GM12878 (cell line): ENCODE measurements at regions not wholly inside any gene's neighbourhood (a gene's known extent, or its start where the extent isn't known, plus 50 kb on each side); places are given as distances from the start of the nearest gene placed in this dataset.

ENCODE experiments used
- ATF3 ChIP-seq: IDR thresholded peaks from 2 replicates; pipeline ENCODE4 v1.6.1; 2011; ENCODE audit warnings: low read depth, mild to moderate bottlenecking, low read length, moderate library complexity, borderline replicate concordance; ENCODE audit errors: extremely low read depth
- CBFB ChIP-seq: IDR thresholded peaks from 2 replicates; pipeline ENCODE4 v1.6.1; 2016; ENCODE audit warnings: antibody characterized with exemption, low read depth
- CEBPZ ChIP-seq: fragments of 150-350 bp; IDR thresholded peaks from 2 replicates; pipeline ENCODE4 v1.6.1; 2016; ENCODE audit warnings: low read depth, low read length
- CREM ChIP-seq: IDR thresholded peaks from 2 replicates; pipeline ENCODE4 v1.6.1; 2014; ENCODE audit warnings: antibody characterized with exemption, low read depth
- EGR1 ChIP-seq, 2 experiments: IDR thresholded peaks; 1 replicate in 1 of 2; 2 replicates in 1 of 2; pipeline ENCODE4 v1.6.1; 2011 to 2012; ENCODE audit warnings: low read depth in 2 of 2, low read length in 2 of 2, borderline replicate concordance in 1 of 2, mild to moderate bottlenecking in 1 of 2, moderate library complexity in 1 of 2
- FOXK2 ChIP-seq: fragments of 450-650 bp; IDR thresholded peaks from 2 replicates; pipeline ENCODE4 v1.6.1; 2017; ENCODE audit warnings: mild to moderate bottlenecking, moderate library complexity
- FOXM1 ChIP-seq: IDR thresholded peaks from 2 replicates; pipeline ENCODE4 v1.6.1; 2012; ENCODE audit warnings: low read depth, mild to moderate bottlenecking, inconsistent platforms, low read length, moderate library complexity
- HDAC6 ChIP-seq: fragments of 200-600 bp; sonication (generic); IDR thresholded peaks from one replicate; pipeline ENCODE4 v1.8.0; 2017; ENCODE audit warnings: antibody characterized with exemption; ENCODE audit not compliant: unreplicated experiment
- IRF3 ChIP-seq: fragments of 450-650 bp; IDR thresholded peaks from 2 replicates; pipeline ENCODE4 v1.6.1; 2014; ENCODE audit warnings: mild to moderate bottlenecking
- IRF4 ChIP-seq: IDR thresholded peaks from 2 replicates; pipeline ENCODE4 v1.6.1; 2011; ENCODE audit warnings: low read depth, low read length
- KAT2A ChIP-seq: conservative IDR thresholded peaks from 2 replicates; pipeline ENCODE4 v1.6.1; 2011; ENCODE audit warnings: low read depth, low read length; ENCODE audit not compliant: control insufficient read depth
- KLF5 ChIP-seq: fragments of 450-650 bp; IDR thresholded peaks from 2 replicates; pipeline ENCODE4 v1.6.1; 2014; ENCODE audit warnings: mild to moderate bottlenecking; ENCODE audit not compliant: partially characterized antibody
- MEF2A ChIP-seq: IDR thresholded peaks from 2 replicates; pipeline ENCODE4 v1.6.1; 2011; ENCODE audit warnings: low read depth, mild to moderate bottlenecking, low read length, moderate library complexity; ENCODE audit not compliant: insufficient read depth
- NRF1 ChIP-seq: conservative IDR thresholded peaks from 2 replicates; pipeline ENCODE4 v1.6.1; 2011; ENCODE audit warnings: mild to moderate bottlenecking, low read depth, low read length, improper control_type of control experiment
- POLR2AphosphoS2 ChIP-seq: IDR thresholded peaks from 2 replicates; pipeline ENCODE4 v1.6.1; 2011; ENCODE audit warnings: low read depth, mild to moderate bottlenecking, low read length, improper control_type of control experiment, moderate library complexity
- RB1 ChIP-seq: fragments of 450-650 bp; formaldehyde crosslinking; IDR thresholded peaks from 2 replicates; pipeline ENCODE4 v1.6.1; 2017; ENCODE audit warnings: mild to moderate bottlenecking, borderline replicate concordance
- SPI1 ChIP-seq: IDR thresholded peaks from 2 replicates; pipeline ENCODE4 v1.6.1; 2011; ENCODE audit warnings: low read depth, mild to moderate bottlenecking, low read length, moderate library complexity, borderline replicate concordance; ENCODE audit not compliant: insufficient read depth
- SRF ChIP-seq, 2 experiments: IDR thresholded peaks; 2 replicates each; pipeline ENCODE4 v1.6.1; 2011; ENCODE audit warnings: low read depth in 2 of 2, low read length in 2 of 2, mild to moderate bottlenecking in 1 of 2, moderate library complexity in 1 of 2
- TF ChIP-seq, protein P1 (sequence below): IDR thresholded peaks from 2 replicates; pipeline ENCODE4 v1.6.1; 2011; ENCODE audit warnings: borderline replicate concordance, low read depth, mild to moderate bottlenecking, moderate library complexity, low read length; ENCODE audit not compliant: insufficient read depth, poor library complexity, severe bottlenecking
- TF ChIP-seq, protein P2 (sequence below): fragments of 450-650 bp; IDR thresholded peaks from 2 replicates; pipeline ENCODE4 v1.6.1; 2017; ENCODE audit warnings: antibody characterized with exemption, mild to moderate bottlenecking, moderate library complexity

DNA sequence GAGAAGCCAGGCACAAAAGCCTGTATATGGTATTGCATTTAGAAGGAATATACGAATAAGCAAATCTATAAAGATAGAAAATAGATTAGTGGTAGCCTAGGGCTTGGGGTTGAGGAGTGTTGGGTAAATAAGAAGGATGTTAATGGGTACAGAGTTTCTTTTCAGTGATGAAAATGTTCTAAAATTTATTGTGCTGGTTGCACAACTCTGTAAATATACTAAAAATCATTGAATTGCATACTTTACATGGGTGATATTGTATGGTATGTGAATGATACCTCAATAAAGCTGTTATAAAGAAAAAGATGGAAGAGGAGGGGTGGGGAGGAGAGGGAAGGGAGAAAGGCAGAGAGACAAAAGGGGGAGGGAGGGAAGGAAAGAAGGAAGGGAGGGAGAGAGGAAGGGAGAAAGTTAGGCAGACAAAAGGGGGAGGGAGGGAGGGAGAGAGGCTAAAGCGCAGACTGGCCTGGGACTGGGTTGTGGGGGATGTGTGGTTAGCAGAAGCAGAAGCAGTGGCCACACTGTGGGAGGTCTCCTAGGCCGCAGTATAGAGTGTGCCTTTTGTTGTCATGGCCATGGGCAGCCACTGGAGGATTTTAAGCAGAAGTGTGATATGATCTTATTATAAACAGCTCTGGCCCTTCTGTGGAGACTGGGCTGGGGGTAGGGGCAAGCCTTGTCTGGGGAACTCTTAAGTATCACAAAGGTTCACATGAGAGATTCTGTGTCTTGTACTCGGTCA, 73.6 kb upstream of the ELK3 start (continued):
- TF ChIP-seq EGR1 (IDR thresholded peaks at IDR 0.05; ENCODE audit: borderline replicate concordance in 1 of 2, low read depth in 2 of 2, low read length in 2 of 2), result no peak
- TF ChIP-seq SPI1, result peak; percentile 60
- TF ChIP-seq, protein P1, sequence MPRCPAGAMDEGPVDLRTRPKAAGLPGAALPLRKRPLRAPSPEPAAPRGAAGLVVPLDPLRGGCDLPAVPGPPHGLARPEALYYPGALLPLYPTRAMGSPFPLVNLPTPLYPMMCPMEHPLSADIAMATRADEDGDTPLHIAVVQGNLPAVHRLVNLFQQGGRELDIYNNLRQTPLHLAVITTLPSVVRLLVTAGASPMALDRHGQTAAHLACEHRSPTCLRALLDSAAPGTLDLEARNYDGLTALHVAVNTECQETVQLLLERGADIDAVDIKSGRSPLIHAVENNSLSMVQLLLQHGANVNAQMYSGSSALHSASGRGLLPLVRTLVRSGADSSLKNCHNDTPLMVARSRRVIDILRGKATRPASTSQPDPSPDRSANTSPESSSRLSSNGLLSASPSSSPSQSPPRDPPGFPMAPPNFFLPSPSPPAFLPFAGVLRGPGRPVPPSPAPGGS, result no peak
- TF ChIP-seq CREM, result no peak
- no peak for TF ChIP-seq CBFB
- TF ChIP-seq ATF3, result no peak
- TF ChIP-seq NRF1, result no peak
- TF ChIP-seq IRF4, result no peak
- TF ChIP-seq, protein P2, sequence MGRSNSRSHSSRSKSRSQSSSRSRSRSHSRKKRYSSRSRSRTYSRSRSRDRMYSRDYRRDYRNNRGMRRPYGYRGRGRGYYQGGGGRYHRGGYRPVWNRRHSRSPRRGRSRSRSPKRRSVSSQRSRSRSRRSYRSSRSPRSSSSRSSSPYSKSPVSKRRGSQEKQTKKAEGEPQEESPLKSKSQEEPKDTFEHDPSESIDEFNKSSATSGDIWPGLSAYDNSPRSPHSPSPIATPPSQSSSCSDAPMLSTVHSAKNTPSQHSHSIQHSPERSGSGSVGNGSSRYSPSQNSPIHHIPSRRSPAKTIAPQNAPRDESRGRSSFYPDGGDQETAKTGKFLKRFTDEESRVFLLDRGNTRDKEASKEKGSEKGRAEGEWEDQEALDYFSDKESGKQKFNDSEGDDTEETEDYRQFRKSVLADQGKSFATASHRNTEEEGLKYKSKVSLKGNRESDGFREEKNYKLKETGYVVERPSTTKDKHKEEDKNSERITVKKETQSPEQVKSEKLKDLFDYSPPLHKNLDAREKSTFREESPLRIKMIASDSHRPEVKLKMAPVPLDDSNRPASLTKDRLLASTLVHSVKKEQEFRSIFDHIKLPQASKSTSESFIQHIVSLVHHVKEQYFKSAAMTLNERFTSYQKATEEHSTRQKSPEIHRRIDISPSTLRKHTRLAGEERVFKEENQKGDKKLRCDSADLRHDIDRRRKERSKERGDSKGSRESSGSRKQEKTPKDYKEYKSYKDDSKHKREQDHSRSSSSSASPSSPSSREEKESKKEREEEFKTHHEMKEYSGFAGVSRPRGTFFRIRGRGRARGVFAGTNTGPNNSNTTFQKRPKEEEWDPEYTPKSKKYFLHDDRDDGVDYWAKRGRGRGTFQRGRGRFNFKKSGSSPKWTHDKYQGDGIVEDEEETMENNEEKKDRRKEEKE, result no peak
- no peak for TF ChIP-seq HDAC6
- TF ChIP-seq POLR2AphosphoS2, result no peak
- no peak for TF ChIP-seq KAT2A
- no peak for TF ChIP-seq IRF3
- TF ChIP-seq MEF2A, result no peak
- no peak for TF ChIP-seq FOXM1
- TF ChIP-seq RB1, result no peak
- TF ChIP-seq KLF5, result no peak
- TF ChIP-seq CEBPZ, result no peak
- TF ChIP-seq FOXK2, result no peak
- TF ChIP-seq SRF (IDR thresholded peaks at IDR 0.05; ENCODE audit: low read depth in 2 of 2, low read length in 2 of 2), result no peak
